HAP-1 (cell line): ENCODE measurements at regions not wholly inside any gene's neighbourhood (a gene's known extent, or its start where the extent isn't known, plus 50 kb on each side); places are given as distances from the start of the nearest gene placed in this dataset.
"Not testable (repeated sequence)": the region's sequence is repeated elsewhere in the genome, so short reads cannot be mapped to it uniquely, and the experiment has no call there.

ENCODE experiments used
- DNase-seq, 2 experiments: peaks; one replicate each; pipeline ENCODE4 v3.0.0-alpha.2; 2016 to 2020; ENCODE audit warnings: low spot score in 2 of 2
- H3K27me3 ChIP-seq: fragments of 250-450 bp; sonication (Bioruptor Pico); 2 replicates; pipeline ENCODE4 v1.5.1; 2020; ENCODE audit warnings: low read depth, mild to moderate bottlenecking, moderate library complexity
- H3K36me3 ChIP-seq: fragments of 250-450 bp; sonication (Bioruptor Pico); replicated peaks from 2 replicates; pipeline ENCODE4 v1.5.1; 2020; ENCODE audit warnings: mild to moderate bottlenecking
- H3K4me1 ChIP-seq: fragments of 250-450 bp; sonication (Bioruptor Pico); 2 replicates; pipeline ENCODE4 v1.5.1; 2020; ENCODE audit warnings: mild to moderate bottlenecking
- H3K4me3 ChIP-seq: fragments of 250-450 bp; sonication (Bioruptor Pico); 2 replicates; pipeline ENCODE4 v1.5.1; 2020; ENCODE audit warnings: mild to moderate bottlenecking, moderate library complexity
- H3K9me3 ChIP-seq: fragments of 250-450 bp; sonication (Bioruptor Pico); 2 replicates; pipeline ENCODE4 v1.5.1; 2020; ENCODE audit warnings: mild to moderate bottlenecking, moderate library complexity
- in situ Hi-C: fragments of 300-500 bp; cut with MboI; formaldehyde crosslinking; loops from 3 replicates; pipeline ENCODE4 v1.14.3; 2020; ENCODE audit warnings: low sequenced_read_pairs, inconsistent platforms, mixed read lengths

GRCh38 chr16:64295466-64295865 lies 826.4 kb downstream of the CDH11 start:
- no peaks in the 10 kb centered on the region for H3K36me3 ChIP-seq
- DNase-seq = no peak
- H3K4me1 ChIP-seq = no peaks in the 10 kb centered on the region
- in situ Hi-C loops = no loop called here
- H3K27me3 ChIP-seq = no peaks in the 10 kb centered on the region
- no peaks in the 10 kb centered on the region for H3K9me3 ChIP-seq
- no peak overlapping the region for H3K4me3 ChIP-seq

GRCh38 chr16:64292953-64293352 lies 828.9 kb downstream of the CDH11 start:
- H3K4me1 ChIP-seq = no peaks in the 10 kb centered on the region
- H3K27me3 ChIP-seq = no peaks in the 10 kb centered on the region
- in situ Hi-C loops = no loop called here
- H3K36me3 ChIP-seq = no peaks in the 10 kb centered on the region
- DNase-seq = no peak
- no peaks in the 10 kb centered on the region for H3K9me3 ChIP-seq
- no peak overlapping the region for H3K4me3 ChIP-seq

- Histone ChIP-seq H3K4me1 (no peaks in the 10 kb centered on the region), H3K4me3 (no peak overlapping the region), H3K36me3 (no peaks in the 10 kb centered on the region), H3K9me3 (no peaks in the 10 kb centered on the region), H3K27me3 (no peaks in the 10 kb centered on the region)
- no peak for DNase-seq
- in situ Hi-C loops = no loop called here
Observed at GRCh38 chr16:64292161-64292560, 829.7 kb downstream of the CDH11 start.

GRCh38 chr16:64290461-64290860 lies 831.4 kb downstream of the CDH11 start:
- no peaks in the 10 kb centered on the region for H3K4me1 ChIP-seq
- H3K36me3 ChIP-seq = no peaks in the 10 kb centered on the region
- no peaks in the 10 kb centered on the region for H3K9me3 ChIP-seq
- in situ Hi-C loops = no loop called here
- no peak overlapping the region for H3K4me3 ChIP-seq
- H3K27me3 ChIP-seq = no peaks in the 10 kb centered on the region
- DNase-seq = no peak

- Histone ChIP-seq H3K36me3 (no peaks in the 10 kb centered on the region), H3K9me3 (no peaks in the 10 kb centered on the region), H3K4me3 (no peak overlapping the region), H3K4me1 (no peaks in the 10 kb centered on the region), H3K27me3 (no peaks in the 10 kb centered on the region)
- no peak for DNase-seq
- in situ Hi-C loops = no loop called here
Observed at GRCh38 chr16:64287655-64288528, 834.0 kb downstream of the CDH11 start.

- no peaks in the 10 kb centered on the region for H3K36me3 ChIP-seq
- H3K27me3 ChIP-seq = no peaks in the 10 kb centered on the region
- no peaks in the 10 kb centered on the region for H3K9me3 ChIP-seq
- H3K4me3 ChIP-seq = no peak overlapping the region
- no peak for DNase-seq
- no peaks in the 10 kb centered on the region for H3K4me1 ChIP-seq
- in situ Hi-C loops = no loop called here
Observed at GRCh38 chr16:64282181-64282580, 839.7 kb downstream of the CDH11 start.

- no peaks in the 10 kb centered on the region for H3K27me3 ChIP-seq
- H3K9me3 ChIP-seq = no peaks in the 10 kb centered on the region
- H3K4me3 ChIP-seq = no peak overlapping the region
- no peaks in the 10 kb centered on the region for H3K4me1 ChIP-seq
- no peak for DNase-seq
- in situ Hi-C loops = no loop called here
- no peaks in the 10 kb centered on the region for H3K36me3 ChIP-seq
Observed at GRCh38 chr16:64280317-64280716, 841.5 kb downstream of the CDH11 start.

- no peaks in the 10 kb centered on the region for H3K36me3 ChIP-seq
- H3K9me3 ChIP-seq = no peaks in the 10 kb centered on the region
- in situ Hi-C loops = no loop called here
- H3K27me3 ChIP-seq = no peaks in the 10 kb centered on the region
- DNase-seq = no peak
- no peak overlapping the region for H3K4me3 ChIP-seq
- H3K4me1 ChIP-seq = no peaks in the 10 kb centered on the region
Observed at GRCh38 chr16:64278196-64278595, 843.7 kb downstream of the CDH11 start.

- DNase-seq = no peak
- Histone ChIP-seq H3K27me3 (no peaks in the 10 kb centered on the region), H3K4me3 (no peak overlapping the region), H3K4me1 (no peaks in the 10 kb centered on the region), H3K36me3 (no peaks in the 10 kb centered on the region), H3K9me3 (no peaks in the 10 kb centered on the region)
- in situ Hi-C loops = no loop called here
Observed at GRCh38 chr16:64276646-64277045, 845.2 kb downstream of the CDH11 start.

GRCh38 chr16:64272028-64272427 lies 849.8 kb downstream of the CDH11 start:
- Histone ChIP-seq H3K9me3 (no peaks in the 10 kb centered on the region), H3K4me3 (no peak overlapping the region), H3K27me3 (no peaks in the 10 kb centered on the region), H3K36me3 (no peaks in the 10 kb centered on the region), H3K4me1 (no peaks in the 10 kb centered on the region)
- in situ Hi-C loops = no loop called here
- DNase-seq = no peak

- H3K9me3 ChIP-seq = no peaks in the 10 kb centered on the region
- in situ Hi-C loops = no loop called here
Observed at GRCh38 chr16:64269756-64270155, 852.1 kb downstream of the CDH11 start.

GRCh38 chr16:64265756-64266155 lies 856.1 kb downstream of the CDH11 start:
- no peak for DNase-seq
- no peak overlapping the region for H3K4me3 ChIP-seq
- H3K27me3 ChIP-seq = no peaks in the 10 kb centered on the region
- no peaks in the 10 kb centered on the region for H3K36me3 ChIP-seq
- H3K4me1 ChIP-seq = no peaks in the 10 kb centered on the region
- in situ Hi-C loops = no loop called here
- no peaks in the 10 kb centered on the region for H3K9me3 ChIP-seq

More at GRCh38 chr16:64269756-64270155, 852.1 kb downstream of the CDH11 start:
- H3K27me3 ChIP-seq = no peaks in the 10 kb centered on the region
- no peak for DNase-seq
- H3K4me3 ChIP-seq = no peak overlapping the region
- H3K36me3 ChIP-seq = no peaks in the 10 kb centered on the region
- H3K4me1 ChIP-seq = no peaks in the 10 kb centered on the region

- DNase-seq, H3K9me3 ChIP-seq, H3K4me1 ChIP-seq, in situ Hi-C loops, H3K27me3 ChIP-seq, H3K4me3 ChIP-seq, H3K36me3 ChIP-seq: not testable (repeated sequence)
Observed at GRCh38 chr16:64260631-64261401, 861.0 kb downstream of the CDH11 start.
